Keratinocyte (primary cell): ENCODE measurements at regions not wholly inside any gene's neighbourhood (a gene's known extent, or its start where the extent isn't known, plus 50 kb on each side); places are given as distances from the start of the nearest gene placed in this dataset.

Source experiments
- DNase-seq: peaks from one replicate; pipeline ENCODE4 v3.0.0-alpha.2; 2011; ENCODE audit warnings: low read depth, missing footprints, low spot score
- FAIRE-seq: peaks from 2 replicates; lab custom pipeline; 2011; peaks lifted over from hg19 to GRCh38; lab: Jason Lieb, UNC
- H2AFZ ChIP-seq: 2 replicates; pipeline ENCODE4 v1.6.0; 2012; ENCODE audit warnings: low read length, control low read depth, inconsistent platforms; ENCODE audit not compliant: control insufficient read depth
- H3K27ac ChIP-seq: 2 replicates; pipeline ENCODE4 v1.5.1; 2011; ENCODE audit warnings: low read length; ENCODE audit not compliant: control insufficient read depth, insufficient read depth
- H3K27me3 ChIP-seq: 3 replicates; pipeline ENCODE4 v1.6.0; 2011; ENCODE audit warnings: low read length; ENCODE audit not compliant: control insufficient read depth, insufficient read depth; ENCODE audit errors: extremely low read depth
- H3K36me3 ChIP-seq, 2 experiments: 2 replicates in 1 of 2; 3 replicates in 1 of 2; pipeline ENCODE4 v1.5.1; 2011; ENCODE audit warnings: low read length in 2 of 2, mild to moderate bottlenecking in 1 of 2; ENCODE audit not compliant: control insufficient read depth in 2 of 2, insufficient read depth in 2 of 2; ENCODE audit errors: extremely low read depth in 1 of 2
- H3K4me1 ChIP-seq: 3 replicates; pipeline ENCODE4 v1.5.1; 2011; ENCODE audit warnings: low read length; ENCODE audit not compliant: control insufficient read depth, insufficient read depth; ENCODE audit errors: extremely low read depth
- H3K4me2 ChIP-seq: 3 replicates; pipeline ENCODE4 v1.6.0; 2011; ENCODE audit warnings: low read depth, low read length; ENCODE audit not compliant: control insufficient read depth, insufficient read depth; ENCODE audit errors: extremely low read depth
- H3K4me3 ChIP-seq, 3 experiments: fragments of 200-600 bp in 1 of 3; sonication (generic) in 1 of 3; 2 replicates in 2 of 3; 3 replicates in 1 of 3; pipeline ENCODE4 v1.5.1; 2011 to 2016; ENCODE audit warnings: low read length in 3 of 3, mild to moderate bottlenecking in 3 of 3, control low read depth in 2 of 3, inconsistent platforms in 1 of 3, low read depth in 1 of 3, mixed read lengths in 1 of 3, mixed run types in 1 of 3, moderate library complexity in 1 of 3; ENCODE audit not compliant: control insufficient read depth in 2 of 3, insufficient read depth in 2 of 3; ENCODE audit errors: extremely low read depth in 1 of 3
- H3K79me2 ChIP-seq: 2 replicates; pipeline ENCODE4 v1.6.0; 2012; ENCODE audit warnings: low read length; ENCODE audit not compliant: control insufficient read depth, insufficient read depth
- H3K9ac ChIP-seq: 3 replicates; pipeline ENCODE4 v1.6.0; 2011; ENCODE audit warnings: low read length; ENCODE audit not compliant: control insufficient read depth, insufficient read depth; ENCODE audit errors: extremely low read depth
- H3K9me1 ChIP-seq: 3 replicates; pipeline ENCODE4 v1.6.0; 2011; ENCODE audit warnings: low read length; ENCODE audit not compliant: control insufficient read depth, insufficient read depth; ENCODE audit errors: extremely low read depth
- H3K9me3 ChIP-seq: 2 replicates; pipeline ENCODE4 v1.5.1; 2012; ENCODE audit warnings: low read depth, low read length; ENCODE audit not compliant: control insufficient read depth
- H4K20me1 ChIP-seq: 3 replicates; pipeline ENCODE4 v1.6.0; 2011; ENCODE audit warnings: low read length; ENCODE audit not compliant: control insufficient read depth, insufficient read depth; ENCODE audit errors: extremely low read depth
- CTCF ChIP-seq, 3 experiments: IDR thresholded peaks in 1 of 3; conservative IDR thresholded peaks in 1 of 3; optimal IDR thresholded peaks in 1 of 3; 2 replicates in 2 of 3; 3 replicates in 1 of 3; pipeline versions ENCODE3 to v1.5.1; 2011; ENCODE audit warnings: low read length in 3 of 3, mild to moderate bottlenecking in 3 of 3, moderate library complexity in 2 of 3, control low read depth in 1 of 3, inconsistent platforms in 1 of 3; ENCODE audit not compliant: insufficient read depth in 2 of 3; ENCODE audit errors: extremely low read depth in 1 of 3
- EZH2 ChIP-seq: IDR thresholded peaks from one replicate; pipeline ENCODE4 v1.6.1; 2012; ENCODE audit warnings: inconsistent platforms, mild to moderate bottlenecking, low read length, moderate library complexity
- dilution Hi-C: fragments of 300-500 bp; cut with MboI; formaldehyde crosslinking; loops from one replicate; pipeline ENCODE4 v1.7.0; 2020; ENCODE audit warnings: low sequenced_read_pairs; ENCODE audit not compliant: extremely low pct_ligation_motif_present

GRCh38 chr16:79728923-79729240, 128.3 kb upstream of the MAF start:
- Histone ChIP-seq H3K27me3 (no peaks in the 10 kb centered on the region), H3K36me3 (no peaks in the 10 kb centered on the region), H3K79me2 (no peaks in the 10 kb centered on the region), H4K20me1 (no peaks in the 10 kb centered on the region), H3K27ac (no peak overlapping the region), H3K4me2 (no peak overlapping the region), H3K4me3 (no peak overlapping the region), H2AFZ (no peak overlapping the region), H3K9ac (no peak overlapping the region), H3K9me1 (no peaks in the 10 kb centered on the region), H3K9me3 (no peaks in the 10 kb centered on the region), H3K4me1 (no peaks in the 10 kb centered on the region)
- TF ChIP-seq EZH2 = no peak
- TF ChIP-seq CTCF (optimal IDR thresholded peaks at IDR 0.05 in 1 of 3, IDR thresholded peaks at IDR 0.05 in 1 of 3, conservative IDR thresholded peaks at IDR 0.05 in 1 of 3; ENCODE audit: extremely low read depth in 1 of 3, insufficient read depth in 2 of 3, low read length in 3 of 3) = no peak
- dilution Hi-C loops = no loop called here
- FAIRE-seq = no peak
- DNase-seq = no peak

GRCh38 chr16:79728048-79728922, 127.7 kb upstream of the MAF start:
- dilution Hi-C loops = no loop called here
- no peak overlapping the region for H3K4me3 ChIP-seq
- FAIRE-seq = no peak

More at GRCh38 chr16:79728048-79728922, 127.7 kb upstream of the MAF start:
- no peak for DNase-seq
- Histone ChIP-seq H3K9ac (no peak overlapping the region), H3K36me3 (no peaks in the 10 kb centered on the region), H3K4me1 (no peaks in the 10 kb centered on the region), H2AFZ (no peak overlapping the region), H3K27ac (no peak overlapping the region), H3K9me3 (no peaks in the 10 kb centered on the region), H3K4me2 (no peak overlapping the region), H3K9me1 (no peaks in the 10 kb centered on the region), H3K27me3 (no peaks in the 10 kb centered on the region), H4K20me1 (no peaks in the 10 kb centered on the region), H3K79me2 (no peaks in the 10 kb centered on the region)
- TF ChIP-seq EZH2 = no peak
- TF ChIP-seq CTCF (optimal IDR thresholded peaks at IDR 0.05 in 1 of 3, IDR thresholded peaks at IDR 0.05 in 1 of 3, conservative IDR thresholded peaks at IDR 0.05 in 1 of 3; ENCODE audit: extremely low read depth in 1 of 3, insufficient read depth in 2 of 3, low read length in 3 of 3) = no peak
